ENCODE measurements at regions not wholly inside any gene's neighbourhood (a gene's known extent, or its start where the extent isn't known, plus 50 kb on each side); places are given as distances from the start of the nearest gene placed in this dataset.

- no peak overlapping the region for H3K27ac ChIP-seq
- DNase-seq (ENCODE audit: low read depth, low spot score) = no peak
Measured at GRCh38 chr20:10946124-10946880, 272.5 kb upstream of the JAG1 start.

- no peak for DNase-seq (ENCODE audit: low read depth, low spot score)
- H3K27ac ChIP-seq = peak overlapping the region; percentile 44
Measured at GRCh38 chr20:10947726-10948125, 273.9 kb upstream of the JAG1 start.

- no peak for DNase-seq (ENCODE audit: low read depth, low spot score)
- H3K27ac ChIP-seq = no peak overlapping the region
Measured at GRCh38 chr20:10949930-10950783, 276.4 kb upstream of the JAG1 start.

GRCh38 chr20:10951216-10951615, 277.4 kb upstream of the JAG1 start:
- H3K27ac ChIP-seq = no peak overlapping the region
- no peak for DNase-seq (ENCODE audit: low read depth, low spot score)

- no peak for DNase-seq (ENCODE audit: low read depth, low spot score)
- no peak overlapping the region for H3K27ac ChIP-seq
Measured at GRCh38 chr20:10951904-10952303, 278.1 kb upstream of the JAG1 start.

- peak overlapping the region; percentile 91 for H3K27ac ChIP-seq
- DNase-seq (ENCODE audit: low read depth, low spot score) = no peak
Measured at GRCh38 chr20:10953437-10953836, 279.6 kb upstream of the JAG1 start.

GRCh38 chr20:10954137-10954840, 280.5 kb upstream of the JAG1 start:
- peak overlapping the region; percentile 91 for H3K27ac ChIP-seq
- DNase-seq (ENCODE audit: low read depth, low spot score) = peak; percentile 95

GRCh38 chr20:10954908-10955580, 281.2 kb upstream of the JAG1 start:
- no peak for DNase-seq (ENCODE audit: low read depth, low spot score)
- H3K27ac ChIP-seq = peak overlapping the region; percentile 91

GRCh38 chr20:10958279-10958678, 284.5 kb upstream of the JAG1 start:
- H3K27ac ChIP-seq = no peak overlapping the region
- DNase-seq (ENCODE audit: low read depth, low spot score) = no peak

GRCh38 chr20:10960416-10960815, 286.6 kb upstream of the JAG1 start:
- no peak overlapping the region for H3K27ac ChIP-seq
- no peak for DNase-seq (ENCODE audit: low read depth, low spot score)

GRCh38 chr20:10961651-10962288, 288.0 kb upstream of the JAG1 start:
- H3K27ac ChIP-seq = no peak overlapping the region
- no peak for DNase-seq (ENCODE audit: low read depth, low spot score)

- DNase-seq (ENCODE audit: low read depth, low spot score) = no peak
- H3K27ac ChIP-seq = no peak overlapping the region
Measured at GRCh38 chr20:10962937-10963336, 289.1 kb upstream of the JAG1 start.

- no peak overlapping the region for H3K27ac ChIP-seq
- no peak for DNase-seq (ENCODE audit: low read depth, low spot score)
Measured at GRCh38 chr20:10963717-10964266, 290.0 kb upstream of the JAG1 start.

- no peak overlapping the region for H3K27ac ChIP-seq
- no peak for DNase-seq (ENCODE audit: low read depth, low spot score)
Measured at GRCh38 chr20:10965936-10966470, 292.2 kb upstream of the JAG1 start.

GRCh38 chr20:10970109-10970508, 296.3 kb upstream of the JAG1 start:
- peak overlapping the region; percentile 42 for H3K27ac ChIP-seq
- DNase-seq (ENCODE audit: low read depth, low spot score) = no peak

- peak overlapping the region; percentile 42 for H3K27ac ChIP-seq
Measured at GRCh38 chr20:10971096-10971495, 297.3 kb upstream of the JAG1 start.

GRCh38 chr20:10972219-10972860, 298.5 kb upstream of the JAG1 start:
- no peak for DNase-seq (ENCODE audit: low read depth, low spot score)
- no peak overlapping the region for H3K27ac ChIP-seq

More at GRCh38 chr20:10971096-10971495, 297.3 kb upstream of the JAG1 start:
- DNase-seq (ENCODE audit: low read depth, low spot score) = no peak

- H3K27ac ChIP-seq = no peak overlapping the region
- no peak for DNase-seq (ENCODE audit: low read depth, low spot score)
Measured at GRCh38 chr20:10976051-10976450, 302.3 kb upstream of the JAG1 start.

All from epithelial cell of prostate (primary cell).